ENCODE measurements at regions not wholly inside any gene's neighbourhood (a gene's known extent, or its start where the extent isn't known, plus 50 kb on each side); places are given as distances from the start of the nearest gene placed in this dataset.

DNA sequence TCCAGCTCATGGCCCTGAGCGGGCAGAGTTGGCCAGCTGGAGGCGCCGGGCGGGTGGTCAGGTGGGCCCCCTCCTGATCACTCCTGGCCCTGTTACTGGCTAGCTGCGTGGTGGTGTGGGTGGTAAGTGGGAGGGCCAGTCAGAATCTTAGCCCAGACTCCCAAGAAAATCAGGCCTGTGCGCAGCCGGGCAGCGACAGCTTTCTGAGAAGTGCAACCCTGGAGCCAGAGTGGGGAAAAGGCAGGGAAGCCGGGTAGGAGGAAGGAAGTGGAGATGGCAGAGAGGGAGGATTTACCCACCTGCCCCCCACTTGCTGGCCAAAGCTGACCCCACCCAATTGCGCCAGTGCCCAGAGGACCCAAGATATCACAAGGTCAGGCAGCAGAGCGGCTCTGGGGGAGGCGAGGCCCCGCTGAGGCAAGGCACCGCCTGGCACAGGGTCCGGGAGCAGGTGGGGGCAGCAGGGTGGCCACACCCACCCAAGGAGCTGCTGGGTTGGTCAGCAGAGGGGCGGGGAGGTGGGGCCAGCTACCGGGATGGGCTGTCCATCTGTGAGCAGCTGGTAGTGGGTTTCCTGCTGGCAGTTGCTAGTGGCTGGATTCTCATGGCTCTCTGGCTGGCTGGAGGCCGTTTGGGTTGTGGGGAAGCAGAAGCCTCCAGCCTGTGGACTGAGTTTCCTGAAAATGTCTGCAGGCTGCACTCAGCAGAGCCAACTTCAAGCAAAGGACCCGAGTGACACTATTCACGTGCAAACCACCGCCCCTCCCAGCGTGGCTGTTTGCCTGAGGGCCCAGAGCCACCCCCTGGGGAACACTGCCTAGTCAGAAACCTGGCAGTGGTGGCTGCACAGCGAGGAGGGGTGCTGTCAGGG lies 196.4 kb downstream of the IGLL1 start:
- TF ChIP-seq TRIM28 (IDR thresholded peaks at IDR 0.05; ENCODE audit: borderline replicate concordance, low read length) (no peak), ZNF549 (tag by site-specific recombination; IDR thresholded peaks at IDR 0.05) (no peak), ZNF610 (tag by site-specific recombination; IDR thresholded peaks at IDR 0.05; ENCODE audit: borderline replicate concordance) (no peak), WT1 (tag by site-specific recombination; IDR thresholded peaks at IDR 0.05) (no peak)
- TF ChIP-seq, protein P1, sequence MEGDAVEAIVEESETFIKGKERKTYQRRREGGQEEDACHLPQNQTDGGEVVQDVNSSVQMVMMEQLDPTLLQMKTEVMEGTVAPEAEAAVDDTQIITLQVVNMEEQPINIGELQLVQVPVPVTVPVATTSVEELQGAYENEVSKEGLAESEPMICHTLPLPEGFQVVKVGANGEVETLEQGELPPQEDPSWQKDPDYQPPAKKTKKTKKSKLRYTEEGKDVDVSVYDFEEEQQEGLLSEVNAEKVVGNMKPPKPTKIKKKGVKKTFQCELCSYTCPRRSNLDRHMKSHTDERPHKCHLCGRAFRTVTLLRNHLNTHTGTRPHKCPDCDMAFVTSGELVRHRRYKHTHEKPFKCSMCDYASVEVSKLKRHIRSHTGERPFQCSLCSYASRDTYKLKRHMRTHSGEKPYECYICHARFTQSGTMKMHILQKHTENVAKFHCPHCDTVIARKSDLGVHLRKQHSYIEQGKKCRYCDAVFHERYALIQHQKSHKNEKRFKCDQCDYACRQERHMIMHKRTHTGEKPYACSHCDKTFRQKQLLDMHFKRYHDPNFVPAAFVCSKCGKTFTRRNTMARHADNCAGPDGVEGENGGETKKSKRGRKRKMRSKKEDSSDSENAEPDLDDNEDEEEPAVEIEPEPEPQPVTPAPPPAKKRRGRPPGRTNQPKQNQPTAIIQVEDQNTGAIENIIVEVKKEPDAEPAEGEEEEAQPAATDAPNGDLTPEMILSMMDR (tag by site-specific recombination; IDR thresholded peaks at IDR 0.05), result no peak

All from HEK293 (cell line).